ENCODE measurements at regions not wholly inside any gene's neighbourhood (a gene's known extent, or its start where the extent isn't known, plus 50 kb on each side); places are given as distances from the start of the nearest gene placed in this dataset.

DNA sequence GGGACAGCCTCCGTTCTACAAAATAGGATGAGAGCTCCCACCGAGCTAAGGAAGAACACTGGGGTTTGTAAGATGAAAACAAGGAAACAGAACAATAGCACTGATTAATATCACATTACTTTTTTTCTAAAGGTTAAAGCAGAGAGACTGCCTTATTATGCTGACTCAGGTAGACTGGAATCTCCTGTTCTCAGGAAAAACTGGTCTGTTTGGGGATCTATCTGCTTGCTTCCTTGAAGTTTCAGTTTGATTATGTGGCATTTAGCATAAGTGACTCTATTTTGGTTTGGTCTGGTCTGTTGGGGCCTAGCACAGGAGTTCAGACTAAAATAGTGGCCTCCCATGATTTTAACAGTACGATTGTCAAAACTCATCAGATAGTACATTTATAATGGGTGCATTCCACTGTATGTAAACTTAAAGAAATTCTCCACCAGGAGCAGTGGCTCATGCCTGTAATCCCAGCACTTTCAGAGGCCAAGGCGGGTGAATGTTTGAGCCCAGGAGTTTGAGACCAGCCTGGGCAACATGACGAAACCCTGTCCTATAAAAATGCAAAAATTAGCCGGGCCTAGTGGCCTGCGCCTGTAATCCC is 64.1 kb upstream of the NDUFV2 start:
- DNase-seq (ENCODE audit: extremely low spot score, unreplicated experiment), result no peak
- Mint-ChIP-seq H3K4me3 (peak overlapping the region; percentile 56), H3K36me3 (no peaks in the 10 kb centered on the region), H3K27me3 (no peaks in the 10 kb centered on the region), H3K27ac (peak overlapping the region; percentile 95), H3K4me1 (ENCODE audit: unreplicated experiment) (peaks cover 20% of the 10 kb centered on the region), H3K9me3 (no peaks in the 10 kb centered on the region)
- TF ChIP-seq, protein P1, sequence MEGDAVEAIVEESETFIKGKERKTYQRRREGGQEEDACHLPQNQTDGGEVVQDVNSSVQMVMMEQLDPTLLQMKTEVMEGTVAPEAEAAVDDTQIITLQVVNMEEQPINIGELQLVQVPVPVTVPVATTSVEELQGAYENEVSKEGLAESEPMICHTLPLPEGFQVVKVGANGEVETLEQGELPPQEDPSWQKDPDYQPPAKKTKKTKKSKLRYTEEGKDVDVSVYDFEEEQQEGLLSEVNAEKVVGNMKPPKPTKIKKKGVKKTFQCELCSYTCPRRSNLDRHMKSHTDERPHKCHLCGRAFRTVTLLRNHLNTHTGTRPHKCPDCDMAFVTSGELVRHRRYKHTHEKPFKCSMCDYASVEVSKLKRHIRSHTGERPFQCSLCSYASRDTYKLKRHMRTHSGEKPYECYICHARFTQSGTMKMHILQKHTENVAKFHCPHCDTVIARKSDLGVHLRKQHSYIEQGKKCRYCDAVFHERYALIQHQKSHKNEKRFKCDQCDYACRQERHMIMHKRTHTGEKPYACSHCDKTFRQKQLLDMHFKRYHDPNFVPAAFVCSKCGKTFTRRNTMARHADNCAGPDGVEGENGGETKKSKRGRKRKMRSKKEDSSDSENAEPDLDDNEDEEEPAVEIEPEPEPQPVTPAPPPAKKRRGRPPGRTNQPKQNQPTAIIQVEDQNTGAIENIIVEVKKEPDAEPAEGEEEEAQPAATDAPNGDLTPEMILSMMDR (conservative IDR thresholded peaks at IDR 0.05), result no peak

DNA sequence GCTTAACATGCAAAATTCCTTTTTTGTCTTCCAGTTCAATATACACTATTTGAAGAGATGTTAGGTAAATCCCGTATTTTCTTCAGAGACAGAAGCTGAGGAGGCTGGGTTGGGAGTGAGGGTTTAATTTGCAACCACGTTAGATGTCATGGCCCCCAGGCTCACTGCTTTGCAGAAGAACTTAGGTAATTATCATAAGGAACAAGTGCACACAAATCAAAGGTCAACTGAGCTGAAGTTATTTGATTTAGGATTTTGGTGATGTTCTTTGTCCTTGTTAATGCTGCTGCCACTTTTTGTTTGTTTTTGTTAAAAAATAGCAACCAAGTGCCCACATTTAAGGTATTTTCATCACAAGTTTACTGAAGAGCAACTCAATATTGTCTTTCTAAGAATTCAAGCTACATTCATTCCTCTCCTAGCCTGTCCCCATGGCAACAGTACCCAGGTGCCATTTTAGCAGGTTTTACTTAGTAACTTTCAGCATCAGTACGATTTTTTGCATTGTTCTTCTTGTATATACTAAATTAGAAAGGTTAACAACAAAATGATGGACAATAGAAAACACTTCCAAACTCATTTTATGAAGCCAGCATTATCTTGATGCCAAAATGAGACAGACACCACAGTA is 62.9 kb upstream of the NDUFV2 start:
- TF ChIP-seq, protein P1 (conservative IDR thresholded peaks at IDR 0.05), result no peak
- Mint-ChIP-seq H3K27me3 (no peaks in the 10 kb centered on the region), H3K9me3 (no peaks in the 10 kb centered on the region), H3K4me1 (ENCODE audit: unreplicated experiment) (peaks cover 20% of the 10 kb centered on the region), H3K36me3 (no peaks in the 10 kb centered on the region), H3K27ac (peak overlapping the region; percentile 95), H3K4me3 (no peak overlapping the region)
- DNase-seq (ENCODE audit: extremely low spot score, unreplicated experiment), result no peak

DNA sequence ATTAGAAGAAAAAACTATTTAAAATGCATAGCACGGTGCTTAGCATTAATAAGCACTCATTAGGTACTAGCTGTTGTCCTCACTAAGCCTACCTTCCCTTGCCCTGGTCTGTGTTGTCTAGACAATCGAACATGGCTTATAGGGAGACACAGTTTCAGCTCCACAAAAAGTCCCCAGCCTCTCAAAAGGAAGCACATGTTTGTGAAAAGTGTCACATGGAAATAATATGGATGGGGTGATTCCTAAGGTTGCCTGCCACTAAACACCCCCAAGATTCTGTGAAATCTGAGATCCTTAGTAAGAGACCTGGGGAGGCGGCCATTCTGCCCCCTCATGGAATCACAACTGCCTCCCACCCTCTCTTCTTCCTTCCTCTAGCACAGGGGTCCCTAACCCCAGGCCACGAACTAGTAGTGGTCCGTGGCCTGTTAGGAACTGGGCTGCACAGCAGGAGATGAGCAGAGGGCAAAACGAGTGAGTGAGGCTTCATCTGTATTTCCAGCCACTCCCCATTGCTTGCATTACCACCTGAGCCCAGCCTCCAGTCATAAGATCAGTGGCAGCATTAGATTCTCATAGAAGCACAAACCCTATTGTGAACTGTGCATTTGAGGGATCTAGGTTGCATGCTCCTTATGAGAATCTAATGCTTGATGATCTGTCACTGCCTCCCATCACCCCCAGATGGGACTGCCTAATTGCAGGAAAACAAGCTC is 59.6 kb upstream of the NDUFV2 start:
- TF ChIP-seq, protein P1 (conservative IDR thresholded peaks at IDR 0.05), result no peak
- Mint-ChIP-seq H3K4me3 (no peak overlapping the region), H3K4me1 (ENCODE audit: unreplicated experiment) (peaks cover 18% of the 10 kb centered on the region), H3K9me3 (no peaks in the 10 kb centered on the region), H3K27ac (no peak overlapping the region), H3K36me3 (no peaks in the 10 kb centered on the region), H3K27me3 (no peaks in the 10 kb centered on the region)
- no peak for DNase-seq (ENCODE audit: extremely low spot score, unreplicated experiment)

DNA sequence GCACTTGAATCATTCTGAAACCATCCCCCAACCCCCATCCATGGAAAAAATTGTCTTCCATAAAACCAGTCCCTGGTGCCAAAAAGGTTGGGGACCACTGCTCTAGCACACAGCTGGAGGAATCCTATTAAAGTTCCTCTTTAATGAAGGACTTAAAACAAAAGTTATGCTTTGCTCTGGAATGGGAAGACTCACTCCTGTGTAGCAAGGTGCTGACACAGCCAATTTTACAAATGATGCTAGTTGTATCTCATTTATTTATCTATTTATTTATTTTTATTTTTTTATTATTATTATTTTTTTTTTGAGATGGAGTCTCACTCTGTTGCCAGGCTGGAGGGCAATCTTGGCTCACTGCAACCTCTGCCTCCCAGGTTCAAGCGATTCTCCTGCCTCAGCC is 58.9 kb upstream of the NDUFV2 start:
- Mint-ChIP-seq H3K27ac (no peak overlapping the region), H3K27me3 (no peaks in the 10 kb centered on the region), H3K4me1 (ENCODE audit: unreplicated experiment) (peaks cover 11% of the 10 kb centered on the region), H3K9me3 (no peaks in the 10 kb centered on the region), H3K4me3 (no peak overlapping the region), H3K36me3 (no peaks in the 10 kb centered on the region)
- DNase-seq (ENCODE audit: extremely low spot score, unreplicated experiment), result no peak
- TF ChIP-seq, protein P1 (conservative IDR thresholded peaks at IDR 0.05), result no peak

DNA sequence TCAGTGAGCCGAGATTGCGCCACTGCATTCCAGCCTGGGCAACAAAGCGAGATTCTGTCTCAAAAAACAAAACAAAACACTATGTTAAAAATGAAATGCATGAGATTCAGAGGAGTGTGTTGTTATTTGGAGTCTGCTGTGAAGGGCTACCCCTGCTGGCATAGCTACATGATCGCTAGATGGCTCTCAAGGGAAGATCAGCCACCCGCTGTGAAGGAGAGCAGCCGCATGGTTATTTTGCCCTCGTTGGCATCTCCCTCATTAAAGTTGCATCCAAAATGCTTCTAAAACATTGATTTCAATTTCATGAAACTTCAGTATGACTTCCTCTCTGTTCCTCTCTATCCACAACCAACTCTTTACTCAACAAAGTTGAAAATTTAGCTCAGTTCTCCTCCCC is 54.8 kb upstream of the NDUFV2 start:
- Mint-ChIP-seq H3K4me1 (ENCODE audit: unreplicated experiment) (no peaks in the 10 kb centered on the region), H3K36me3 (no peaks in the 10 kb centered on the region), H3K27ac (no peak overlapping the region), H3K4me3 (no peak overlapping the region), H3K9me3 (peaks cover 9% of the 10 kb centered on the region), H3K27me3 (no peaks in the 10 kb centered on the region)
- TF ChIP-seq, protein P1 (conservative IDR thresholded peaks at IDR 0.05), result no peak
- DNase-seq (ENCODE audit: extremely low spot score, unreplicated experiment), result no peak
